K562 (cell line): ENCODE measurements at regions not wholly inside any gene's neighbourhood (a gene's known extent, or its start where the extent isn't known, plus 50 kb on each side); places are given as distances from the start of the nearest gene placed in this dataset.

Experiments
- ATAC-seq: fragments of 200-7000 bp; cut with Tn5 transposase; 3 replicates; pipeline ENCODE4 v1.9.1; 2020; ENCODE audit warnings: moderate library complexity
- BruUV-seq: library from RNA; stranded (reverse); fragments of 400-500 nt; replicated peaks from 2 replicates; lab custom pipeline; 2021; lab: Mats Ljungman, UMichigan
- CTCF ChIA-PET: fragments of 300-600 bp; formaldehyde crosslinking; extraction: SDS; loops from one replicate; lab custom pipeline; 2021; ENCODE audit warnings: low intra/inter-chr PET ratio; lab: Yijun Ruan, JAX
- POLR2A ChIA-PET: fragments of 300-600, 350-650 bp; sonication (Branson Sonifier 250); formaldehyde crosslinking; extraction: SDS; loops from one replicate; lab custom pipeline; 2021; ENCODE audit warnings: antibody characterized with exemption, inconsistent platforms; lab: Yijun Ruan, JAX
- DNase-seq, 4 experiments: peaks; one replicate each; pipeline versions ENCODE4 v3.0.0 to v3.0.0-alpha.2; 2011 to 2018; ENCODE audit warnings: low spot score in 3 of 4, mixed read lengths in 3 of 4; ENCODE audit errors: extremely low read depth in 1 of 4
- FAIRE-seq: peaks from 2 replicates; lab custom pipeline; 2011; peaks lifted over from hg19 to GRCh38; lab: Jason Lieb, UNC
- H2AFZ ChIP-seq: 2 replicates; pipeline ENCODE4 v1.6.0; 2011; ENCODE audit warnings: low read depth, low read length, control low read depth, inconsistent platforms
- H3K27ac ChIP-seq: fragments of 200-600 bp; 3 replicates; pipeline ENCODE4 v1.8.0; 2011; ENCODE audit warnings: low read depth, mild to moderate bottlenecking, control low read depth, inconsistent platforms, low read length, moderate library complexity, mixed read lengths; ENCODE audit errors: extremely low read depth
- H3K27me3 ChIP-seq, 2 experiments: fragments of 300-600 bp in 1 of 2; 2 replicates in 1 of 2; 3 replicates in 1 of 2; pipeline versions ENCODE4 v1.6.0 to v1.8.0; 2011; ENCODE audit warnings: inconsistent platforms in 2 of 2, low read length in 2 of 2, mild to moderate bottlenecking in 1 of 2, mixed read lengths in 1 of 2, moderate library complexity in 1 of 2; ENCODE audit not compliant: control insufficient read depth in 2 of 2, insufficient read depth in 2 of 2
- H3K36me3 ChIP-seq: fragments of 300-600 bp; 3 replicates; pipeline ENCODE4 v1.8.0; 2011; ENCODE audit warnings: mild to moderate bottlenecking, low read length, inconsistent platforms; ENCODE audit not compliant: control insufficient read depth, insufficient read depth
- H3K4me1 ChIP-seq, 2 experiments: fragments of 200-600 bp in 1 of 2; replicated peaks in 1 of 2; 2 replicates in 1 of 2; 3 replicates in 1 of 2; pipeline versions ENCODE4 v1.5.1 to v1.8.0; 2011; ENCODE audit warnings: inconsistent platforms in 2 of 2, low read length in 2 of 2, mild to moderate bottlenecking in 1 of 2, mixed read lengths in 1 of 2, moderate library complexity in 1 of 2; ENCODE audit not compliant: control insufficient read depth in 2 of 2, insufficient read depth in 2 of 2
- H3K4me2 ChIP-seq: 2 replicates; pipeline ENCODE4 v1.6.1; 2011; ENCODE audit warnings: low read length, control low read depth, inconsistent platforms, mixed read lengths; ENCODE audit not compliant: insufficient read depth
- H3K4me3 ChIP-seq: fragments of 200-600 bp; sonication (generic), shearing (Covaris generic); 2 replicates; pipeline ENCODE4 v1.5.1; 2016; ENCODE audit warnings: control low read depth, inconsistent platforms
- H3K79me2 ChIP-seq: fragments of 200-600 bp; 3 replicates; pipeline ENCODE4 v1.8.0; 2011; ENCODE audit warnings: low read length, inconsistent platforms; ENCODE audit not compliant: control insufficient read depth, insufficient read depth
- H3K9ac ChIP-seq, 2 experiments: 2 replicates each; pipeline versions ENCODE4 v1.6.0 to v1.6.1; 2011; ENCODE audit warnings: low read depth in 2 of 2, low read length in 2 of 2, control low read depth in 1 of 2, inconsistent platforms in 1 of 2, mild to moderate bottlenecking in 1 of 2, mixed read lengths in 1 of 2; ENCODE audit not compliant: insufficient read depth in 1 of 2
- H3K9me1 ChIP-seq: one replicate; pipeline ENCODE4 v1.6.0; 2011; ENCODE audit warnings: inconsistent platforms, mild to moderate bottlenecking, low read length, moderate library complexity; ENCODE audit not compliant: control insufficient read depth, insufficient read depth
- H3K9me3 ChIP-seq: replicated peaks from 2 replicates; pipeline ENCODE4 v1.5.1; 2011; ENCODE audit warnings: low read depth, low read length, inconsistent platforms; ENCODE audit not compliant: control insufficient read depth, insufficient read depth
- H4K20me1 ChIP-seq: replicated peaks from 2 replicates; pipeline ENCODE4 v1.6.1; 2011; ENCODE audit warnings: low read length, inconsistent platforms, mixed read lengths; ENCODE audit not compliant: control insufficient read depth, insufficient read depth
- E2F3 ChIP-seq: fragments of 250-450 bp; sonication (Bioruptor Pico); IDR thresholded peaks from 2 replicates; pipeline ENCODE4 v1.4.0; 2020; ENCODE audit warnings: mild to moderate bottlenecking
- GTF2A2 ChIP-seq: IDR thresholded peaks from 2 replicates; pipeline ENCODE4 v1.6.1; 2016; ENCODE audit warnings: mild to moderate bottlenecking, missing genetic modification characterization, missing compliant biosample characterization
- MTA1 ChIP-seq: fragments of 450-650 bp; IDR thresholded peaks from 2 replicates; pipeline ENCODE4 v1.6.1; 2017; ENCODE audit warnings: borderline replicate concordance
- SP2 ChIP-seq: IDR thresholded peaks from 2 replicates; pipeline ENCODE4 v1.6.1; 2011; ENCODE audit warnings: mild to moderate bottlenecking, low read depth, low read length, moderate library complexity; ENCODE audit not compliant: poor library complexity, severe bottlenecking; ENCODE audit errors: extremely low read depth
- STAG1 ChIP-seq: sonication (generic); formaldehyde crosslinking; IDR thresholded peaks from 2 replicates; pipeline ENCODE4 v1.5.0; 2020; ENCODE audit warnings: missing genetic modification reagents, borderline replicate concordance
- TSC22D4 ChIP-seq: fragments of 450-650 bp; IDR thresholded peaks from 2 replicates; pipeline ENCODE4 v1.6.1; 2016; ENCODE audit warnings: missing genetic modification characterization, missing biosample characterization, control low read depth
- WGBS: fragments of 100-300 bp; shearing (Covaris generic); methylation state at CpG from one replicate; pipeline ENCODE4 v1.1.6; 2016; ENCODE audit warnings: low coverage, mixed read lengths; ENCODE audit not compliant: insufficient coverage; ENCODE audit errors: missing lambda C conversion rate; 5-methylcytosine and 5-hydroxymethylcytosine counted together
- in situ Hi-C: fragments of 300-500 bp; cut with MboI; formaldehyde crosslinking; loops from 4 replicates; pipeline ENCODE4 v1.15.0; 2018; ENCODE audit warnings: inconsistent platforms, mixed read lengths
- intact Hi-C: fragments of 100-400 bp; cut with micrococcal nuclease; formaldehyde crosslinking; loops from 2 replicates; pipeline ENCODE4 v1.14.2; 2022
- TF ChIP-seq, protein P1 (sequence below): fragments of 250-450 bp; sonication (Bioruptor Pico); IDR thresholded peaks from 2 replicates; pipeline ENCODE4 v1.8.0; 2021; ENCODE audit warnings: mild to moderate bottlenecking, moderate library complexity
- TF ChIP-seq, protein P2 (sequence below): fragments of 250-450 bp; sonication (Bioruptor Pico); IDR thresholded peaks from 2 replicates; pipeline ENCODE4 v1.8.0; 2022; ENCODE audit warnings: moderate library complexity, mild to moderate bottlenecking, inconsistent platforms

DNA sequence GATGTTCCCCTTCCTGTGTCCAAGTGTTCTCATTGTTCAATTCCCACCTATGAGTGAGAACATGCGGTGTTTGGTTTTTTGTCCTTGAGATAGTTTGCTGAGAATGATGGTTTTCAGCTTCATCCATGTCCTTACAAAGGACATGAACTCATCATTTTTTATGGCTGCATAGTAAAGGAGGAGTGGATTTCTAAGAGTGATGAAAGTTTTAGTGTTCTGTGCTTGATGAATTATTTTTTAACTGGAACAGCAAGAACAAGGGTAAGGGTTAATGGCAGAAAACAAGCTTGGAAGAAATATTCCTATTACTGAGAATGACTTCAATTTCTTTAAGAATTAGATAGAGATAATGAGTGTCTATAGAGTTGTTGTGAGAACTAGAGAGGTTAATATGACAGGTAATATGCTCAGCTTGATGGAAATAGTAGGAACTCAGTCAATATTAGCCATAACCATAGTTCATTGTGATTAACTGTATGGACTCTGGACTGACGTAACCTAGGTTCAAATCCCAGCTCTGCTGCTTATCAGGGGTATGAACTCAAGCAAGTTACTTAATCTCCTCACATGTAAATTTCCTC, 190.0 kb downstream of the RPS12 start:
- Histone ChIP-seq H3K4me3 (no peak overlapping the region), H3K9ac (no peak overlapping the region), H4K20me1 (no peaks in the 10 kb centered on the region), H3K9me3 (no peaks in the 10 kb centered on the region), H3K4me2 (no peak overlapping the region), H3K9me1 (no peaks in the 10 kb centered on the region), H3K27ac (no peak overlapping the region), H3K4me1 (no peaks in the 10 kb centered on the region), H3K27me3 (no peaks in the 10 kb centered on the region), H3K36me3 (no peaks in the 10 kb centered on the region), H3K79me2 (no peaks in the 10 kb centered on the region), H2AFZ (no peak overlapping the region)
- in situ Hi-C loops: no loop called here
- FAIRE-seq (no peak), ATAC-seq (no peak), DNase-seq (no peak)
- intact Hi-C loops: no loop called here
- BruUV-seq: no TSS peak
- no peak for TF ChIP-seq MTA1
- TF ChIP-seq, protein P1, sequence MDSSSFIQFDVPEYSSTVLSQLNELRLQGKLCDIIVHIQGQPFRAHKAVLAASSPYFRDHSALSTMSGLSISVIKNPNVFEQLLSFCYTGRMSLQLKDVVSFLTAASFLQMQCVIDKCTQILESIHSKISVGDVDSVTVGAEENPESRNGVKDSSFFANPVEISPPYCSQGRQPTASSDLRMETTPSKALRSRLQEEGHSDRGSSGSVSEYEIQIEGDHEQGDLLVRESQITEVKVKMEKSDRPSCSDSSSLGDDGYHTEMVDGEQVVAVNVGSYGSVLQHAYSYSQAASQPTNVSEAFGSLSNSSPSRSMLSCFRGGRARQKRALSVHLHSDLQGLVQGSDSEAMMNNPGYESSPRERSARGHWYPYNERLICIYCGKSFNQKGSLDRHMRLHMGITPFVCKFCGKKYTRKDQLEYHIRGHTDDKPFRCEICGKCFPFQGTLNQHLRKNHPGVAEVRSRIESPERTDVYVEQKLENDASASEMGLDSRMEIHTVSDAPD (CRISPR knock-in tag): no peak
- ChIA-PET POLR2A (no interaction called here), CTCF (interaction anchor here (0.6 kb wide), 1 partner anchor 36 kb away, joined by 3 read pairs; no protein-coding TSS in a partner anchor)
- 2% methylated on average over 2 of the region's 2 CpGs for WGBS

DNA sequence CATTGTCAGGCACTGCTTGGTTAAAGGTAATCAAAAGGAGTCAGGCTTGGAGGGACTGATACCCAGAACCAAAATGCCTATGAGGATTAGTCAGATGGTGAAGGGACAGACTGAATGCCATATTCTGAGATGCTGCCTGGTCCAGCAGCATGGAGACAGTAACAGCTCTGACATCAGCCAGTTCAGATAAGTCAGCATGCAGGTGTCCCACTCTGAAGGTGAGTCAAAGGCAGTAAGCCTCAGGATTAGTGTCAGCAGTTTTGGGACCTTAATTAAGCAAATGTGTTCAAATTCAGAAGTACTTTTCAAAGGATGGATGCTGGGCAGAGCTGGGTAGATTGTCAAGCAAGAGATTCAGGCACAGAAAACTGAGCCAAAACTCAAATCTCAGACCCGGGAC, 198.4 kb downstream of the RPS12 start:
- H3K4me3 ChIP-seq: no peak overlapping the region
- H3K27ac ChIP-seq: no peak overlapping the region
- no peaks in the 10 kb centered on the region for H3K4me1 ChIP-seq
- FAIRE-seq (no peak), DNase-seq (no peak), ATAC-seq (no peak)
- no peaks in the 10 kb centered on the region for H3K9me1 ChIP-seq
- no peaks in the 10 kb centered on the region for H3K36me3 ChIP-seq
- no peaks in the 10 kb centered on the region for H3K79me2 ChIP-seq
- ChIA-PET CTCF (no interaction called here), POLR2A (no interaction called here)
- H3K9ac ChIP-seq: no peak overlapping the region
- H3K27me3 ChIP-seq: no peaks in the 10 kb centered on the region
- H4K20me1 ChIP-seq: no peaks in the 10 kb centered on the region
- intact Hi-C loops (no loop called here), in situ Hi-C loops (no loop called here)
- TF ChIP-seq GTF2A2 (tag) (no peak), TSC22D4 (no peak), STAG1 (CRISPR knock-in tag) (no peak), E2F3 (CRISPR knock-in tag) (no peak), SP2 (no peak)
- TF ChIP-seq, protein P2, sequence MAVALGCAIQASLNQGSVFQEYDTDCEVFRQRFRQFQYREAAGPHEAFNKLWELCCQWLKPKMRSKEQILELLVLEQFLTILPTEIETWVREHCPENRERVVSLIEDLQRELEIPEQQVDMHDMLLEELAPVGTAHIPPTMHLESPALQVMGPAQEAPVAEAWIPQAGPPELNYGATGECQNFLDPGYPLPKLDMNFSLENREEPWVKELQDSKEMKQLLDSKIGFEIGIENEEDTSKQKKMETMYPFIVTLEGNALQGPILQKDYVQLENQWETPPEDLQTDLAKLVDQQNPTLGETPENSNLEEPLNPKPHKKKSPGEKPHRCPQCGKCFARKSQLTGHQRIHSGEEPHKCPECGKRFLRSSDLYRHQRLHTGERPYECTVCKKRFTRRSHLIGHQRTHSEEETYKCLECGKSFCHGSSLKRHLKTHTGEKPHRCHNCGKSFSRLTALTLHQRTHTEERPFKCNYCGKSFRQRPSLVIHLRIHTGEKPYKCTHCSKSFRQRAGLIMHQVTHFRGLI: no peak
- WGBS: 0% methylated on average over 1 of the region's 1 CpG
- no peak overlapping the region for H2AFZ ChIP-seq
- H3K9me3 ChIP-seq: no peaks in the 10 kb centered on the region
- no TSS peak for BruUV-seq
- H3K4me2 ChIP-seq: no peak overlapping the region
